ENCODE measurements at regions not wholly inside any gene's neighbourhood (a gene's known extent, or its start where the extent isn't known, plus 50 kb on each side); places are given as distances from the start of the nearest gene placed in this dataset.

GRCh38 chr1:232859216-232859615, 54.0 kb downstream of the MAP10 start:
- no peaks in the 10 kb centered on the region for H3K4me1 ChIP-seq (ENCODE audit: insufficient read depth, low read length)
- H3K4me3 ChIP-seq (replicated peaks in 1 of 3; ENCODE audit: insufficient read depth in 1 of 3, low read depth in 2 of 3, low read length in 3 of 3): no peak overlapping the region
- ChIA-PET CTCF (ENCODE audit: low intra/inter-chr PET ratio, low total read pairs) (no interaction called here), POLR2A (no interaction called here)
- WGBS (ENCODE audit: low lambda C conversion rate): 2% methylated on average over 2 of the region's 2 CpGs
- H2AFZ ChIP-seq (ENCODE audit: low read length): no peak overlapping the region
- 0 out of 5 replicates have a peak, but pooled peaks cover 0 to 5% of the 10 kb centered on the region in 2 experiments for H3K27me3 ChIP-seq (ENCODE audit: control insufficient read depth in 1 of 2, insufficient read depth in 2 of 2, low read length in 2 of 2)
- TF ChIP-seq SMYD3 (CRISPR knock-in tag; IDR thresholded peaks at IDR 0.05): no peak
- no peak for TF ChIP-seq SRSF1 (optimal IDR thresholded peaks at IDR 0.05; ENCODE audit: low read depth, low read length)
- no peak for TF ChIP-seq THAP7 (CRISPR knock-in tag; IDR thresholded peaks at IDR 0.05)
- no peak for TF ChIP-seq POLR2AphosphoS2 (IDR thresholded peaks at IDR 0.05; ENCODE audit: low read depth, low read length)
- no peak for TF ChIP-seq GMEB2 (CRISPR knock-in tag; IDR thresholded peaks at IDR 0.05; ENCODE audit: low read depth)
- TF ChIP-seq SMAD1 (CRISPR knock-in tag; IDR thresholded peaks at IDR 0.05; ENCODE audit: borderline replicate concordance, low read depth): no peak
- TF ChIP-seq NRL (CRISPR knock-in tag; IDR thresholded peaks at IDR 0.05; ENCODE audit: borderline replicate concordance): no peak
- TF ChIP-seq ZNF788 (CRISPR knock-in tag; IDR thresholded peaks at IDR 0.05; ENCODE audit: borderline replicate concordance): no peak
- TF ChIP-seq SOX5 (CRISPR knock-in tag; IDR thresholded peaks at IDR 0.05; ENCODE audit: borderline replicate concordance): no peak
- no peak for TF ChIP-seq MTA3 (CRISPR knock-in tag; IDR thresholded peaks at IDR 0.05)
- no TSS peak for BruUV-seq (replicated peaks)
- no peaks in the 10 kb centered on the region for H3K79me2 ChIP-seq (ENCODE audit: insufficient read depth, low read length)
- no peak overlapping the region for H3K9ac ChIP-seq (ENCODE audit: insufficient read depth, low read depth, low read length)
- intact Hi-C loops (cut with micrococcal nuclease; ENCODE audit: unreplicated experiment): no loop called here
- no peak for DNase-seq (ENCODE audit: low spot score)
- FAIRE-seq: no peak
- in situ Hi-C loops (cut with HindIII; ENCODE audit: extremely low pct_ligation_motif_present, low pct_unique_long_range_greater_than_20kb): no loop called here
- H3K4me2 ChIP-seq (ENCODE audit: low read depth, low read length): no peak overlapping the region
- no peak for ATAC-seq
- no peaks in the 10 kb centered on the region for H3K36me3 ChIP-seq (replicated peaks in 1 of 2; ENCODE audit: control insufficient read depth in 1 of 2, insufficient read depth in 2 of 2, low read length in 2 of 2)
- no peak overlapping the region for H3K27ac ChIP-seq (ENCODE audit: extremely low read length, insufficient read depth, low read length)
- H4K20me1 ChIP-seq (ENCODE audit: insufficient read depth, low read length): no peaks in the 10 kb centered on the region
- H3K9me3 ChIP-seq (ENCODE audit: low read length): no peaks in the 10 kb centered on the region
